B cell (primary cell): ENCODE measurements at regions not wholly inside any gene's neighbourhood (a gene's known extent, or its start where the extent isn't known, plus 50 kb on each side); places are given as distances from the start of the nearest gene placed in this dataset.

ENCODE experiments used
- ATAC-seq: fragments of 200-7000 bp; cut with Tn5 transposase; one replicate; pipeline ENCODE4 v1.10.0; 2021; ENCODE audit warnings: low read depth, mild to moderate bottlenecking, moderate number of reproducible peaks, moderate library complexity
- CTCF ChIA-PET: fragments of 350-600 bp; sonication (Branson Sonifier 250); formaldehyde crosslinking; loops from one replicate; lab custom pipeline; 2021; ENCODE audit warnings: antibody characterized with exemption, inconsistent platforms; lab: Charles Lee
- POLR2A ChIA-PET: fragments of 350-600 bp; sonication (Branson Sonifier 250); formaldehyde crosslinking; loops from one replicate; lab custom pipeline; 2021; ENCODE audit warnings: antibody characterized with exemption; lab: Charles Lee
- DNase-seq: peaks from one replicate; pipeline ENCODE4 v3.0.0; 2013
- H2AFZ ChIP-seq: 2 replicates; pipeline ENCODE4 v1.6.1; 2012; ENCODE audit warnings: mild to moderate bottlenecking, low read depth, low read length; ENCODE audit not compliant: insufficient read depth, poor library complexity, severe bottlenecking
- H3K27ac ChIP-seq, 2 donors: 1 replicate in 1 of 2; 2 replicates in 1 of 2; pipeline ENCODE4 v1.5.1; 2012 to 2013; ENCODE audit warnings: low read length in 2 of 2, mild to moderate bottlenecking in 2 of 2, moderate library complexity in 1 of 2
- H3K27me3 ChIP-seq, 4 experiments: fragments of 200-600 bp in 1 of 4; sonication (generic) in 1 of 4; replicated peaks in 1 of 4; 1 replicate in 2 of 4; 2 replicates in 2 of 4; pipeline versions ENCODE4 v1.6.1 to v1.7.0; 2013 to 2016; ENCODE audit warnings: low read length in 3 of 4, mild to moderate bottlenecking in 2 of 4, mixed read lengths in 1 of 4, moderate library complexity in 1 of 4; ENCODE audit not compliant: insufficient read depth in 4 of 4, control insufficient read depth in 3 of 4; ENCODE audit errors: control extremely low read depth in 1 of 4
- H3K36me3 ChIP-seq, 2 experiments: replicated peaks in 1 of 2; 1 replicate in 1 of 2; 2 replicates in 1 of 2; pipeline versions ENCODE4 v1.6.1 to v1.7.1; 2013; ENCODE audit warnings: low read length in 1 of 2; ENCODE audit not compliant: insufficient read depth in 2 of 2, control insufficient read depth in 1 of 2; ENCODE audit errors: control extremely low read depth in 1 of 2, extremely low read depth in 1 of 2
- H3K4me1 ChIP-seq, 2 donors: fragments of 200-600 bp in 1 of 2; sonication (generic) in 1 of 2; 1 replicate in 1 of 2; 2 replicates in 1 of 2; pipeline versions ENCODE4 v1.5.1 to v1.6.1; 2013 to 2017; ENCODE audit warnings: low read length in 2 of 2; ENCODE audit not compliant: control insufficient read depth in 2 of 2, insufficient read depth in 2 of 2
- H3K4me2 ChIP-seq: replicated peaks from 2 replicates; pipeline ENCODE3; 2012; ENCODE audit warnings: mild to moderate bottlenecking, low read depth, low read length; ENCODE audit not compliant: poor library complexity, severe bottlenecking
- H3K4me3 ChIP-seq, 5 experiments: fragments of 200-600 bp in 1 of 5; sonication (generic) in 1 of 5; 1 replicate in 3 of 5; 2 replicates in 2 of 5; pipeline versions ENCODE4 v1.5.1 to v1.7.0; 2011 to 2016; ENCODE audit warnings: low read length in 4 of 5, mild to moderate bottlenecking in 4 of 5, low read depth in 2 of 5, control low read depth in 1 of 5, moderate library complexity in 1 of 5; ENCODE audit not compliant: insufficient read depth in 1 of 5; ENCODE audit errors: control extremely low read depth in 1 of 5, extremely low read depth in 1 of 5
- H3K79me2 ChIP-seq: fragments of 200-600 bp; sonication (generic); one replicate; pipeline ENCODE4 v1.6.0; 2016; ENCODE audit warnings: low read length; ENCODE audit not compliant: control insufficient read depth, insufficient read depth
- H3K9ac ChIP-seq: fragments of 200-600 bp; sonication (generic); 2 replicates; pipeline ENCODE4 v1.6.1; 2017; ENCODE audit warnings: mild to moderate bottlenecking, low read length, moderate library complexity
- H3K9me3 ChIP-seq, 3 donors: one replicate each; pipeline versions ENCODE4 v1.6.1 to v1.7.1; 2013; ENCODE audit warnings: low read length in 2 of 3; ENCODE audit not compliant: control insufficient read depth in 2 of 3, insufficient read depth in 1 of 3; ENCODE audit errors: control extremely low read depth in 1 of 3
- H4K20me1 ChIP-seq: 2 replicates; pipeline ENCODE4 v1.6.0; 2012; ENCODE audit warnings: mild to moderate bottlenecking, low read length; ENCODE audit not compliant: insufficient read depth, control insufficient read depth, poor library complexity, severe bottlenecking
- H3K27ac Mint-ChIP-seq: one replicate; pipeline ENCODE4 v1.8.0; 2021; ENCODE audit warnings: mixed read lengths
- H3K27me3 Mint-ChIP-seq: one replicate; pipeline ENCODE4 v1.8.0; 2021; ENCODE audit warnings: mixed read lengths
- H3K4me1 Mint-ChIP-seq: one replicate; pipeline ENCODE4 v1.8.0; 2021; ENCODE audit warnings: mixed read lengths
- H3K4me3 Mint-ChIP-seq: one replicate; pipeline ENCODE4 v1.8.0; 2021; ENCODE audit warnings: mixed read lengths
- H3K9me3 Mint-ChIP-seq: one replicate; pipeline ENCODE4 v1.8.0; 2022; ENCODE audit warnings: mixed read lengths; ENCODE audit not compliant: insufficient read depth
- CTCF ChIP-seq: fragments of 200-600 bp; IDR thresholded peaks from one replicate; pipeline ENCODE4 v1.8.0; 2022; ENCODE audit warnings: antibody characterized with exemption, mild to moderate bottlenecking
- EZH2 ChIP-seq: IDR thresholded peaks from 2 replicates; pipeline ENCODE4 v1.6.1; 2012; ENCODE audit warnings: borderline replicate concordance, low read depth, mild to moderate bottlenecking, moderate library complexity, low read length; ENCODE audit not compliant: insufficient read depth, poor library complexity, severe bottlenecking
- WGBS: methylation state at CpG from one replicate; pipeline ENCODE4 v1.1.5; 2013; ENCODE audit warnings: missing lambda C conversion rate; ENCODE audit not compliant: insufficient coverage; 5-methylcytosine and 5-hydroxymethylcytosine counted together
- intact Hi-C: fragments of 100-400 bp; cut with micrococcal nuclease; formaldehyde crosslinking; loops from one replicate; pipeline ENCODE4 v1.10.0; 2022

DNA sequence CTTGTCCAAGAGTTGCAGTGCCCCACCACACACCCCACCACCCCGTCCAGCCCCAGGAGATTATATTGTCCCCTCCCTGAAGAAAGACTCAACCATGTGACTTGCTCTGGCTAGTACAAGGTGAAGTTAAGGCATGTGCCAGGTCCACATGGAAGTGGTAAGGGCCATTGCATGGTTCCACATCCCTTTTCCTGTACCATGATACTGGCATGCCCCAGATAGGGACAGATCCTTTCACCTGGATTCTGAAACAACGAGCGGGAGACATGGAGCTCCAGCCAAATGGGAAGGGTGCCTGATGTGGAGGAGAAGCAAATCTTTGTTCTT is 141.5 kb upstream of the APCDD1 start:
- TF ChIP-seq EZH2: no peak
- no peak for TF ChIP-seq CTCF
- no peak overlapping the region for H3K27ac ChIP-seq

DNA sequence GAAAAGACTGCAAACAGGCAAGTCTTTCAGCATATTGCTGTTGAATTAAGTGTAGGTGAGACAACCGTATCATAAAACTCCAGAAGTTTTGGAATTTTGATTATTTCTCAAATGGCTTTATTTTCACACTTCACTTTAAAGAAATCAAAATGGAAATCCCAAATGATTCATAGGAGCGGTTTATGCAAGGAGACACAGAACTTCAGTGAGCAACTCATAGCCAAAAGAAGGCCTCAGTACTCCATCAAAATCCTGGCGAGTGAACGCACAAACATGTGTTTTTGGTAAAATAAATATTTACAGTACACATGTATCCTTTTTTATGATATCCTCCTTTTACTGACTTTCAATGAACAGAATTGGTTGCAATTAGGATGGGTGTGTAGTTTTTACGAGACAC is 140.4 kb upstream of the APCDD1 start:
- Histone ChIP-seq H3K79me2 (no peaks in the 10 kb centered on the region), H3K4me3 (no peak overlapping the region), H3K36me3 (no peaks in the 10 kb centered on the region), H3K9ac (no peak overlapping the region), H3K4me1 (peaks cover 27 to 28% of the 10 kb centered on the region in 2 donors), H4K20me1 (no peaks in the 10 kb centered on the region), H3K27ac (no peak overlapping the region), H2AFZ (no peak overlapping the region), H3K27me3 (no peaks in the 10 kb centered on the region), H3K9me3 (no peaks in the 10 kb centered on the region), H3K4me2 (no peak overlapping the region)
- H3K9me3 Mint-ChIP-seq: no peaks in the 10 kb centered on the region
- ATAC-seq: no peak
- DNase-seq: no peak
- no peaks in the 10 kb centered on the region for H3K27me3 Mint-ChIP-seq
- peaks cover 35% of the 10 kb centered on the region for H3K4me1 Mint-ChIP-seq
- CTCF ChIA-PET: no interaction called here
- WGBS: no CpG with 5 or more reads among the region's 5 CpGs
- H3K27ac Mint-ChIP-seq: no peak overlapping the region
- POLR2A ChIA-PET: no interaction called here
- H3K4me3 Mint-ChIP-seq: no peak overlapping the region
- TF ChIP-seq EZH2 (no peak), CTCF (no peak)
- intact Hi-C loops: no loop called here

More for the DNA sequence above, 141.5 kb upstream of the APCDD1 start:
- CTCF ChIA-PET: no interaction called here
- Histone ChIP-seq H3K79me2 (no peaks in the 10 kb centered on the region), H3K9me3 (no peaks in the 10 kb centered on the region), H3K4me1 (peaks cover 27 to 28% of the 10 kb centered on the region in 2 donors), H3K4me3 (no peak overlapping the region), H3K9ac (no peak overlapping the region), H3K27me3 (no peaks in the 10 kb centered on the region), H3K36me3 (no peaks in the 10 kb centered on the region), H4K20me1 (no peaks in the 10 kb centered on the region), H2AFZ (no peak overlapping the region), H3K4me2 (no peak overlapping the region)
- WGBS: no CpG with 5 or more reads among the region's 3 CpGs
- no peak for ATAC-seq
- no peak for DNase-seq
- H3K27ac Mint-ChIP-seq: no peak overlapping the region
- no peaks in the 10 kb centered on the region for H3K9me3 Mint-ChIP-seq
- H3K4me1 Mint-ChIP-seq: peaks cover 31% of the 10 kb centered on the region
- H3K27me3 Mint-ChIP-seq: no peaks in the 10 kb centered on the region
- POLR2A ChIA-PET: no interaction called here
- no peak overlapping the region for H3K4me3 Mint-ChIP-seq
- intact Hi-C loops: no loop called here
